Type B pancreatic cell (in vitro differentiated cells): ENCODE measurements at regions not wholly inside any gene's neighbourhood (a gene's known extent, or its start where the extent isn't known, plus 50 kb on each side); places are given as distances from the start of the nearest gene placed in this dataset.

Experiments used
- DNase-seq: peaks from one replicate; pipeline ENCODE4 v3.0.0; 2021; ENCODE audit warnings: mixed read lengths; ENCODE audit not compliant: unreplicated experiment; ENCODE audit errors: extremely low spot score
- H3K27ac Mint-ChIP-seq: 2 replicates; pipeline ENCODE4 v1.8.0; 2021; ENCODE audit warnings: mild to moderate bottlenecking, mixed read lengths
- H3K27me3 Mint-ChIP-seq: 2 replicates; pipeline ENCODE4 v1.8.0; 2021; ENCODE audit warnings: mixed read lengths
- H3K36me3 Mint-ChIP-seq: 2 replicates; pipeline ENCODE4 v1.8.0; 2021; ENCODE audit warnings: mixed read lengths
- H3K4me1 Mint-ChIP-seq: one replicate; pipeline ENCODE4 v1.8.0; 2021; ENCODE audit warnings: mixed read lengths; ENCODE audit not compliant: unreplicated experiment
- H3K4me3 Mint-ChIP-seq: 2 replicates; pipeline ENCODE4 v1.8.0; 2021; ENCODE audit warnings: mild to moderate bottlenecking, mixed read lengths
- H3K9me3 Mint-ChIP-seq: 2 replicates; pipeline ENCODE4 v1.8.0; 2021; ENCODE audit warnings: mixed read lengths
- CTCF ChIP-seq: fragments of 200-600 bp; sonication (generic); conservative IDR thresholded peaks from 2 replicates; pipeline ENCODE4 v1.5.0; 2021; ENCODE audit warnings: antibody characterized with exemption, mild to moderate bottlenecking

- Mint-ChIP-seq H3K27ac (no peak overlapping the region), H3K4me1 (peaks cover 18% of the 10 kb centered on the region), H3K4me3 (no peak overlapping the region), H3K9me3 (no peaks in the 10 kb centered on the region), H3K27me3 (no peaks in the 10 kb centered on the region), H3K36me3 (no peaks in the 10 kb centered on the region)
- no peak for TF ChIP-seq CTCF
- DNase-seq: no peak
These were observed 57.3 kb upstream of the AP1S2 start for GRCh38 chrX:15911734-15912550.

DNA sequence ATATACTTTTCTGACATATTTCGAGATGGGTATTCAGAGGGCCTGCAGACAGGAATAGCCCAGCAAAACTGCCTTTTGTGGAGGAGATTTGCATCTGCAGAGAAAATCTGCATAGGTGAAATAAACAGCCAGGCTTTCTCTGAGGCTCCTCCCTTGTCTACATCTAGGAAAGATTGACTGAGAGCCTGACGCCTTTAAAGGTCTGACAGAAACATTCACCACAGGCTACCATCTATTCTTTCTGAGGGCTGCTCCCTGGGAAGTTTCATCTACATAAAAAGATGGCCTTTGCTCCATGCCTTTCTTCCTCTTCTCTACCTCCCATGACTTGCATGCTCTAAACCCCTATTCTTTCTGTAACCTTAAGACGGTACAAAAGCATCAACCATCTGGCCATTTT, 55.0 kb upstream of the AP1S2 start:
- H3K4me1 Mint-ChIP-seq: peaks cover 8% of the 10 kb centered on the region
- no peak overlapping the region for H3K27ac Mint-ChIP-seq
- no peak overlapping the region for H3K4me3 Mint-ChIP-seq
- no peaks in the 10 kb centered on the region for H3K9me3 Mint-ChIP-seq
- H3K36me3 Mint-ChIP-seq: no peaks in the 10 kb centered on the region
- H3K27me3 Mint-ChIP-seq: no peaks in the 10 kb centered on the region
- no peak for TF ChIP-seq CTCF
- DNase-seq: no peak

DNA sequence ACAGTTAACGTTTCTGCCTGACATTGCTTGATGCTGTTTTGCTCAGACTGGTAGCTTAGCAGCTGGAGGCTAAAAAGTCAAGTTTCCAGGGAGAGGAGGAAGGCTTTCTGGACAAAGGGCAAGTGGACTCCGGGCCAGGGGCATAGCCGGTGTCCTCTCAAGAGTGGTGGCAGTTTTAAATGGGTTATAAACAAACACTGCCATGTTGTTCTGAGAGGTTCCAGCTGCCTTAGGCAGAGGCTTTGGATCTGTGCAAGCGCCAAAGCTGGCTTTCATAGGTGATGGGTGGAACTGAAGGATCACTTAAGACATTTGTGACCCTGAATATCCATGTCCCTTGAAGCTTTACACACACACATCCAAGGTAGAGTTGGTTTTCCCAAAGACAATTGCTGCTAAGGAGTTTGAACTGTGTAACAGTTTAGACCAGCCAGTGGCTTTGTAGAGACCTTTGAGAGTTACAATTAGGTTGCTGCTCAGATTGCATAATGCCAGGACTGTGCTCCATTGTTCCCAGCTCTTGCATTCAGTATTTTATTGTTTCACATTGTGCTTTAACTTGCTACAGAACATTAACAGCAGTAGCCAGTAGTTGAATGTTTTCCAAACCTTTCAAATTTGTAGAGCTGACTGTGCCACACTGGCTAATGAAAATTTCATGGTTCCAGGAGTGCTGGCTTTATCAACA, 54.1 kb upstream of the AP1S2 start:
- Mint-ChIP-seq H3K9me3 (no peaks in the 10 kb centered on the region), H3K4me3 (no peak overlapping the region), H3K36me3 (no peaks in the 10 kb centered on the region), H3K4me1 (peaks cover 8% of the 10 kb centered on the region), H3K27me3 (no peaks in the 10 kb centered on the region), H3K27ac (no peak overlapping the region)
- TF ChIP-seq CTCF: no peak
- DNase-seq: no peak

- H3K27me3 Mint-ChIP-seq: no peaks in the 10 kb centered on the region
- peaks cover 7% of the 10 kb centered on the region for H3K9me3 Mint-ChIP-seq
- H3K27ac Mint-ChIP-seq: no peak overlapping the region
- no peak for TF ChIP-seq CTCF
- no peak overlapping the region for H3K4me3 Mint-ChIP-seq
- H3K36me3 Mint-ChIP-seq: no peaks in the 10 kb centered on the region
- H3K4me1 Mint-ChIP-seq: peaks cover 8% of the 10 kb centered on the region
- DNase-seq: no peak
These were observed 51.7 kb upstream of the AP1S2 start for GRCh38 chrX:15906041-15906943.
